A549 (cell line): ENCODE measurements at regions not wholly inside any gene's neighbourhood (a gene's known extent, or its start where the extent isn't known, plus 50 kb on each side); places are given as distances from the start of the nearest gene placed in this dataset.

ENCODE experiments used
- CHD2 ChIP-seq: fragments of 150-350 bp; IDR thresholded peaks from 2 replicates; pipeline ENCODE4 v1.6.1; 2014; ENCODE audit warnings: low read length; ENCODE audit not compliant: partially characterized antibody
- EP300 ChIP-seq, 2 experiments: fragments of >200 bp; sonication (Bioruptor Twin); formaldehyde crosslinking; IDR thresholded peaks; 2 replicates in 1 of 2; 3 replicates in 1 of 2; pipeline ENCODE4 v1.6.1; 2016 to 2017
- JUNB ChIP-seq: fragments of >200 bp; sonication (Bioruptor Twin); formaldehyde crosslinking; IDR thresholded peaks from 2 replicates; pipeline ENCODE4 v1.6.1; 2016
- POLR2A ChIP-seq: IDR thresholded peaks from 2 replicates; pipeline ENCODE4 v1.6.1; 2012; ENCODE audit warnings: mild to moderate bottlenecking, low read length
- TF ChIP-seq, protein P1 (sequence below): fragments of >200 bp; sonication (Bioruptor Twin); formaldehyde crosslinking; IDR thresholded peaks from 3 replicates; pipeline ENCODE4 v1.5.1; 2016

DNA sequence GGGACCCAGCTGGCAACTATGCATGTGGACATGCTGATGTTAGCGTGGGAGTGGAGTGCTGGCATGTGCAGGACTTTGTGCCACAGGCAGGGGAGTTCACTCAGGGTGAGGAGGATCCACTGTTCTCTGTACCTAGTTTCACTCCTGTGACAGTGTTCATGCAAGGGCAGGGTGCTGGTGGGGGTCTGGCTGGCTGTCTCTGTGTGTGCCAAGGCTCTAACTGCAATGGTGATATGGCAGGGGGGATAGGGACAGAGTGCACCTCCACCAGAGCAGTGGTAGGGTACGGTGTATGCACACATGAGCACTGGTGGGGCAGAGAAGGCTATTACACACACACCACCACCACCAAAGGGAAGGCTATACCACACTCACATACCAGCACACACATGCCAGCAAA is 210.2 kb upstream of the DEFB112 start:
- TF ChIP-seq POLR2A (no peak), EP300 (IDR thresholded peaks at IDR 0.05) (no peak), CHD2 (no peak), JUNB (no peak)
- TF ChIP-seq, protein P1, sequence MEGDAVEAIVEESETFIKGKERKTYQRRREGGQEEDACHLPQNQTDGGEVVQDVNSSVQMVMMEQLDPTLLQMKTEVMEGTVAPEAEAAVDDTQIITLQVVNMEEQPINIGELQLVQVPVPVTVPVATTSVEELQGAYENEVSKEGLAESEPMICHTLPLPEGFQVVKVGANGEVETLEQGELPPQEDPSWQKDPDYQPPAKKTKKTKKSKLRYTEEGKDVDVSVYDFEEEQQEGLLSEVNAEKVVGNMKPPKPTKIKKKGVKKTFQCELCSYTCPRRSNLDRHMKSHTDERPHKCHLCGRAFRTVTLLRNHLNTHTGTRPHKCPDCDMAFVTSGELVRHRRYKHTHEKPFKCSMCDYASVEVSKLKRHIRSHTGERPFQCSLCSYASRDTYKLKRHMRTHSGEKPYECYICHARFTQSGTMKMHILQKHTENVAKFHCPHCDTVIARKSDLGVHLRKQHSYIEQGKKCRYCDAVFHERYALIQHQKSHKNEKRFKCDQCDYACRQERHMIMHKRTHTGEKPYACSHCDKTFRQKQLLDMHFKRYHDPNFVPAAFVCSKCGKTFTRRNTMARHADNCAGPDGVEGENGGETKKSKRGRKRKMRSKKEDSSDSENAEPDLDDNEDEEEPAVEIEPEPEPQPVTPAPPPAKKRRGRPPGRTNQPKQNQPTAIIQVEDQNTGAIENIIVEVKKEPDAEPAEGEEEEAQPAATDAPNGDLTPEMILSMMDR = no peak
